Heart left ventricle (tissue), 16 donors: ENCODE measurements at regions not wholly inside any gene's neighbourhood (a gene's known extent, or its start where the extent isn't known, plus 50 kb on each side); places are given as distances from the start of the nearest gene placed in this dataset.

Experiments used
- ATAC-seq, 4 donors: fragments of 200-7000 bp; cut with Tn5 transposase; one replicate each; pipeline ENCODE4 v1.9.1; 2020 to 2022; ENCODE audit warnings: moderate library complexity in 4 of 4, mild to moderate bottlenecking in 3 of 4, moderate number of reproducible peaks in 1 of 4
- DNase-seq, 5 donors: peaks; one replicate each; pipeline ENCODE4 v3.0.0-alpha.2; 2020
- H3K27ac ChIP-seq, 12 donors: fragments of 200-600 bp; sonication (generic) in 4 of 12; one replicate each; pipeline versions ENCODE4 v1.5.0 to v1.8.0; 2016 to 2022; ENCODE audit warnings: mild to moderate bottlenecking in 2 of 12
- H3K27me3 ChIP-seq, 9 donors: fragments of 200-600 bp; sonication (generic) in 2 of 9; one replicate each; pipeline versions ENCODE4 v1.5.1 to v1.8.0; 2016 to 2022; ENCODE audit warnings: mild to moderate bottlenecking in 3 of 9
- H3K36me3 ChIP-seq, 9 donors: fragments of 200-600 bp; sonication (generic) in 2 of 9; one replicate each; pipeline versions ENCODE4 v1.5.0 to v1.8.0; 2018 to 2022; ENCODE audit warnings: mild to moderate bottlenecking in 2 of 9
- H3K4me1 ChIP-seq, 12 donors: fragments of 200-600 bp; sonication (generic) in 4 of 12; one replicate each; pipeline versions ENCODE4 v1.5.0 to v1.8.0; 2016 to 2022; ENCODE audit warnings: mild to moderate bottlenecking in 3 of 12
- H3K4me3 ChIP-seq, 12 donors: fragments of 200-600 bp; sonication (generic) in 4 of 12; one replicate each; pipeline versions ENCODE4 v1.5.0 to v1.8.0; 2017 to 2022; ENCODE audit warnings: mild to moderate bottlenecking in 9 of 12, moderate library complexity in 4 of 12
- H3K9me3 ChIP-seq, 12 donors: fragments of 200-600 bp; sonication (generic) in 4 of 12; one replicate each; pipeline versions ENCODE4 v1.5.0 to v1.8.0; 2016 to 2022; ENCODE audit warnings: mild to moderate bottlenecking in 1 of 12
- POLR2A ChIP-seq, 2 donors: fragments of 450-650 bp; IDR thresholded peaks; one replicate each; pipeline ENCODE4 v1.6.1; 2017; ENCODE audit warnings: antibody characterized with exemption in 2 of 2, mild to moderate bottlenecking in 2 of 2, moderate library complexity in 2 of 2
- WGBS, 4 donors: extraction: QIAGEN DNeasy Blood & Tissue Kit in 2 of 4; methylation state at CpG; one replicate each; pipeline versions ENCODE4 v1.1.5 to v1.1.7; 2013 to 2018; 5-methylcytosine and 5-hydroxymethylcytosine counted together
- intact Hi-C, 10 donors: fragments of 100-400 bp; cut with DNase I; formaldehyde crosslinking; loops; one replicate each; pipeline versions ENCODE4 v1.11.1 to v1.14.2; 2022
- TF ChIP-seq, protein P1 (sequence below), 12 donors: fragments of 200-600 bp; sonication (generic) in 4 of 12; IDR thresholded peaks; one replicate each; pipeline versions ENCODE4 v1.5.0 to v1.8.0; 2018 to 2022; ENCODE audit warnings: antibody characterized with exemption in 12 of 12, mild to moderate bottlenecking in 5 of 12
- donor health status: ischemic (EF 13 %, LVEDD 7.1; RV severe dilation, severe dysfunction).
- donor health status: healthy with polysubstance abuse.
- donor health status: DM: no; HTN: yes; CAD: no.
- donor health status: DM: no; HTN: no; CAD: no.
- donor health status: ischemic (EF 25% LVEDD 6.9; RV normal size, moderate dysfunction).
- donor health status: ischemic (EF 25% LVEDD 5.7; RV mildly dilated, moderate dysfunction).
- donor health status: healthy.
- donor health status: DM: yes; HTN: yes; CAD: no.
- donor health status: ischemic (EF 35%, LVEDD 5.7; RV mildly dilated, moderate dysfunction).
- donor health status: nonischemic (EF 11% LVEDD 7.7; RV severe dilation, severe dysfunction).
- donor health status: DM: yes; HTN: yes; CAD: no.
- donor health status: PGD.
- donor health status: ischemic (EF 29% LVEDD 5.4; RV normal size, mild dysfunction).
- donor health status: nonischemic (EF 23%, LVEDD 6.1; RV moderate dilation, normal function).

DNA sequence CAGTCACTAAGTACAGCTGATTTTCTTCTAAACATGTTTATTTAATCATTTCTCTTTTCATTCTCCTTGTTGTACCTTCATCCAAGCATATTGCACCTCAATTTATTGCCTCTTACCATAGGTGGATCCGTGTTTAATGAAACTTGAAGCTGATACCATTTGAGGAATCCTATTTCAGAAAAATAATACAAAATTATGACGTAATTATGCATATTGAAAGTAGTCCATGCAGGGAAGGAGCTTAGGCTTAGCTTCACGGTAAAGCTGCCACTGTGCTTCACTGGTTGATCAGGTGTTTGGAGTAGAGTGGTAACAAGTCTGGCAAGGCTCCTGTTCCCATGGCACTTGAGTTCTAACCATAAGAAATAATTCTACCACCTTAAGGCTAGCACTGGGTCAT lies 61.0 kb upstream of the CLEC14A start:
- peaks cover 0 to 4% (median 0%) of the 10 kb centered on the region in 12 donors for H3K4me1 ChIP-seq
- H3K9me3 ChIP-seq, result peaks cover 0 to 6% (median 0%) of the 10 kb centered on the region in 12 donors
- no peak for DNase-seq
- TF ChIP-seq, protein P1, sequence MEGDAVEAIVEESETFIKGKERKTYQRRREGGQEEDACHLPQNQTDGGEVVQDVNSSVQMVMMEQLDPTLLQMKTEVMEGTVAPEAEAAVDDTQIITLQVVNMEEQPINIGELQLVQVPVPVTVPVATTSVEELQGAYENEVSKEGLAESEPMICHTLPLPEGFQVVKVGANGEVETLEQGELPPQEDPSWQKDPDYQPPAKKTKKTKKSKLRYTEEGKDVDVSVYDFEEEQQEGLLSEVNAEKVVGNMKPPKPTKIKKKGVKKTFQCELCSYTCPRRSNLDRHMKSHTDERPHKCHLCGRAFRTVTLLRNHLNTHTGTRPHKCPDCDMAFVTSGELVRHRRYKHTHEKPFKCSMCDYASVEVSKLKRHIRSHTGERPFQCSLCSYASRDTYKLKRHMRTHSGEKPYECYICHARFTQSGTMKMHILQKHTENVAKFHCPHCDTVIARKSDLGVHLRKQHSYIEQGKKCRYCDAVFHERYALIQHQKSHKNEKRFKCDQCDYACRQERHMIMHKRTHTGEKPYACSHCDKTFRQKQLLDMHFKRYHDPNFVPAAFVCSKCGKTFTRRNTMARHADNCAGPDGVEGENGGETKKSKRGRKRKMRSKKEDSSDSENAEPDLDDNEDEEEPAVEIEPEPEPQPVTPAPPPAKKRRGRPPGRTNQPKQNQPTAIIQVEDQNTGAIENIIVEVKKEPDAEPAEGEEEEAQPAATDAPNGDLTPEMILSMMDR (IDR thresholded peaks at IDR 0.05), result no peak
- TF ChIP-seq POLR2A (IDR thresholded peaks at IDR 0.05), result no peak
- H3K27ac ChIP-seq, result no peak overlapping the region
- no peak overlapping the region for H3K4me3 ChIP-seq
- 74 to 84% (median 82%) methylated on average over 3 of the region's 3 CpGs for WGBS, 4 donors
- ATAC-seq, result no peak
- intact Hi-C loops, result loop anchor here in 2 of 10 donors (5.0 to 10.0 kb wide), 2 partner anchors 35 to 98 kb away; no protein-coding TSS in a partner anchor
- no peaks in the 10 kb centered on the region for H3K27me3 ChIP-seq
- H3K36me3 ChIP-seq, result no peaks in the 10 kb centered on the region

GRCh38 chr14:38311655-38312054 lies 55.8 kb upstream of the CLEC14A start:
- Histone ChIP-seq H3K27ac (peak overlapping the region in 11 of 12 donors; percentile 4 to 88 (median 72)), H3K4me3 (no peak overlapping the region), H3K9me3 (peaks cover 0 to 6% (median 0%) of the 10 kb centered on the region in 12 donors), H3K27me3 (no peaks in the 10 kb centered on the region), H3K4me1 (peaks cover 0 to 25% (median 0%) of the 10 kb centered on the region in 12 donors), H3K36me3 (no peaks in the 10 kb centered on the region)
- ATAC-seq (peak in 1 of 4 donors; percentile 73), DNase-seq (no peak)
- TF ChIP-seq POLR2A (IDR thresholded peaks at IDR 0.05), result no peak
- TF ChIP-seq, protein P1 (IDR thresholded peaks at IDR 0.05), result no peak
- intact Hi-C loops, result loop anchor here in 3 of 10 donors (1.0 to 10.0 kb wide), 5 partner anchors 53 to 103 kb away; partner anchors contain the start of gene CLEC14A (in 2 of the 3)

DNA sequence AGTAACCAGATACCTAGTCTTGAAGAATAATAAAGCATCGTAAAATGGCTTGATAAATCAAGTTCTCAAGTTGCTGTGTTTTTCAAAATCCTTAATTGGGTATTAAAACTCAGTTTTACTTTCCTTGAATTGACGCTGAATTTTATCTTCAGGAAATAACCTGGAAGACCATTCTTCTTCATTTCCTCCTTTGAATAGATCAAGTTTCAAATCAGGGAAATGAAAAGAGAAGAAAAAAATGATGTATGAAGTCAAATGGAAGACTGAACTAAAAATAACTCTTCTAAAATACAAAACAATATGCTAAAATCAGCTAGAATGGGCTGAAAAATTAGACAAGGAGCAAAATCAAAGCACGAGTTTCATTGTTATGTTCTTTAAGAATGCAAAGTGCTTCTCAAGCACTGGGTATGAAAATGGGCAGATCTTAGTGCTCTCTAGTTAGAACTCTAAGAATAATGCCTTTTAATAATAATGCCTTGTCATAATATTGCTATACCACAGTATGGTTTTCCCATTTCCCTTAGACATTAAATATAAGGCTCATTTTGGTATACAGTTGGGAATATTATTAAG lies 54.6 kb upstream of the CLEC14A start:
- peaks cover 0 to 25% (median 0%) of the 10 kb centered on the region in 12 donors for H3K4me1 ChIP-seq
- peak overlapping the region; percentile 4 to 88 (median 71) for H3K27ac ChIP-seq
- intact Hi-C loops, result loop anchor here in 2 of 10 donors (2.0 to 10.0 kb wide), 4 partner anchors 53 to 104 kb away; partner anchors contain the start of gene CLEC14A (in 1 of the 2)
- TF ChIP-seq, protein P1 (IDR thresholded peaks at IDR 0.05), result no peak
- no peak for TF ChIP-seq POLR2A (IDR thresholded peaks at IDR 0.05)
- WGBS, 4 donors, result 35 to 40% (median 37%) methylated on average over 3 of the region's 3 CpGs
- ATAC-seq (peak in 1 of 4 donors; percentile 34), DNase-seq (no peak)
- peak overlapping the region in 1 of 12 donors; percentile 10 for H3K4me3 ChIP-seq
- no peaks in the 10 kb centered on the region for H3K36me3 ChIP-seq
- H3K9me3 ChIP-seq, result peaks cover 0 to 12% (median 0%) of the 10 kb centered on the region in 12 donors
- H3K27me3 ChIP-seq, result no peaks in the 10 kb centered on the region

GRCh38 chr14:38309522-38310277 lies 53.8 kb upstream of the CLEC14A start:
- intact Hi-C loops, result loop anchor here in 2 of 10 donors (2.0 to 10.0 kb wide), 4 partner anchors 52 to 105 kb away; partner anchors contain the start of gene CLEC14A (in 1 of the 2)

More at GRCh38 chr14:38309522-38310277, 53.8 kb upstream of the CLEC14A start:
- H3K9me3 ChIP-seq, result peaks cover 0 to 18% (median 0%) of the 10 kb centered on the region in 12 donors
- DNase-seq (no peak), ATAC-seq (peak in 1 of 4 donors; percentile 36)
- no peaks in the 10 kb centered on the region for H3K27me3 ChIP-seq
- no peaks in the 10 kb centered on the region for H3K36me3 ChIP-seq
- H3K27ac ChIP-seq, result peak overlapping the region; percentile 39 to 88 (median 71)
- H3K4me3 ChIP-seq, result peak overlapping the region in 1 of 12 donors; percentile 10
- no peak for TF ChIP-seq POLR2A (IDR thresholded peaks at IDR 0.05)
- TF ChIP-seq, protein P1 (IDR thresholded peaks at IDR 0.05), result no peak
- WGBS, 4 donors, result 42 to 52% (median 48%) methylated on average over 5 of the region's 5 CpGs
- H3K4me1 ChIP-seq, result peaks cover 0 to 25% (median 0%) of the 10 kb centered on the region in 12 donors
